Mesendoderm (in vitro differentiated cells): ENCODE measurements at regions not wholly inside any gene's neighbourhood (a gene's known extent, or its start where the extent isn't known, plus 50 kb on each side); places are given as distances from the start of the nearest gene placed in this dataset.

Source experiments
- DNase-seq: peaks from one replicate; pipeline ENCODE4 v3.0.0; 2013
- H2AK5ac ChIP-seq: 2 replicates; pipeline ENCODE4 v1.6.1; 2013; ENCODE audit warnings: low read length, inconsistent platforms
- H2BK120ac ChIP-seq: 2 replicates; pipeline ENCODE4 v1.6.1; 2013; ENCODE audit warnings: low read depth, mild to moderate bottlenecking, low read length, moderate library complexity, mixed read lengths
- H2BK15ac ChIP-seq: replicated peaks from 2 replicates; pipeline ENCODE4 v1.6.1; 2013; ENCODE audit warnings: low read depth, mild to moderate bottlenecking, moderate library complexity
- H2BK5ac ChIP-seq: 2 replicates; pipeline ENCODE4 v1.6.1; 2013; ENCODE audit warnings: low read length, inconsistent platforms
- H3K18ac ChIP-seq: 2 replicates; pipeline ENCODE4 v1.6.1; 2013; ENCODE audit warnings: mild to moderate bottlenecking, low read length, mixed read lengths
- H3K23ac ChIP-seq: one replicate; pipeline ENCODE4 v1.6.1; 2013; ENCODE audit warnings: low read length
- H3K27ac ChIP-seq: 2 replicates; pipeline ENCODE4 v1.5.1; 2013; ENCODE audit warnings: low read depth, mild to moderate bottlenecking, inconsistent platforms, low read length, moderate library complexity
- H3K27me3 ChIP-seq: 2 replicates; pipeline ENCODE4 v1.6.1; 2013; ENCODE audit warnings: low read length, control low read depth, mild to moderate bottlenecking, inconsistent platforms; ENCODE audit not compliant: insufficient read depth, poor library complexity
- H3K36me3 ChIP-seq: 2 replicates; pipeline ENCODE4 v1.6.1; 2013; ENCODE audit warnings: low read length, inconsistent platforms; ENCODE audit not compliant: control insufficient read depth, insufficient read depth
- H3K4ac ChIP-seq: one replicate; pipeline ENCODE4 v1.6.1; 2013; ENCODE audit warnings: low read depth, mild to moderate bottlenecking, low read length, moderate library complexity
- H3K4me1 ChIP-seq: 2 replicates; pipeline ENCODE4 v1.6.1; 2013; ENCODE audit warnings: low read depth, low read length, inconsistent platforms; ENCODE audit not compliant: control insufficient read depth
- H3K4me2 ChIP-seq: 2 replicates; pipeline ENCODE4 v1.6.1; 2013; ENCODE audit warnings: low read length
- H3K4me3 ChIP-seq: 2 replicates; pipeline ENCODE4 v1.5.1; 2013; ENCODE audit warnings: mild to moderate bottlenecking, low read length
- H3K56ac ChIP-seq: one replicate; pipeline ENCODE4 v1.6.1; 2013; ENCODE audit warnings: low read length
- H3K79me1 ChIP-seq: 2 replicates; pipeline ENCODE4 v1.6.1; 2013; ENCODE audit warnings: low read length, inconsistent platforms
- H3K79me2 ChIP-seq: 2 replicates; pipeline ENCODE4 v1.6.1; 2013; ENCODE audit warnings: mild to moderate bottlenecking, low read length; ENCODE audit not compliant: control insufficient read depth, insufficient read depth
- H3K9ac ChIP-seq: 2 replicates; pipeline ENCODE4 v1.6.1; 2013; ENCODE audit warnings: low read length, inconsistent platforms
- H4K5ac ChIP-seq: one replicate; pipeline ENCODE4 v1.6.1; 2013; ENCODE audit warnings: low read length
- H4K8ac ChIP-seq: one replicate; pipeline ENCODE4 v1.6.1; 2013; ENCODE audit warnings: low read depth, mild to moderate bottlenecking, control low read depth, low read length, moderate library complexity
- WGBS: extraction: QIAGEN DNeasy Blood & Tissue Kit; methylation state at CpG from one replicate; pipeline ENCODE4 v1.1.7; 2013; ENCODE audit warnings: low lambda C conversion rate, missing lambda C conversion rate; ENCODE audit not compliant: insufficient coverage; ENCODE audit errors: extremely low coverage; 5-methylcytosine and 5-hydroxymethylcytosine counted together

DNA sequence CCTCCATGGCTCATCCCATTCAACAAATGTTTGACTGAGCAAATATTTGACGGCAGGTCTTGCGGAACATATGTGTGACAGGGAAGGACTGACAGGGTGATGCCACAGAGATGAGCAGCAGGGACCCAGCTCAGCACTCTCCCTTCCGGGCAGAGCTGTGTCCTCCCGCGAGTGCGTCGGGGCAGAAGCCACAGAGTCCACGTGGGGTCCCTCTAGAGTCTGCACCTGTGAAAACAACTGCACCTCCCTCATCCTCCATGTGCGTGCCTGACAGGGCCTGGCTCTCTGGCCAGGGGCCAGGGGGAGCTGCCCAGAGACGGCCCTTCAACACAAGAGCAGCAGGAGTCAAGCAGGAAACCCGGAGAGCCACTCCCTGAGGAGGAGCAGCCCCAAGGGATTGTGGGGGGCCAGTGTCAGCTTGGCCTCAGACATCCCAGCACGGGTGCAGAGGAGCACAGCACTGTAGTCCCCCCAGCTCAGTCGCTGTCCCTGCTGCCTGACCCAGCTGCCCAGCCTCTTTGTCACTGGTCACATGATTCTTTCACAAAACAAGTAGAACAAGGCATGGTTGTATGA, 83.6 kb upstream of the TMEM72 start:
- H3K27me3 ChIP-seq = no peaks in the 10 kb centered on the region
- no peak overlapping the region for H3K56ac ChIP-seq
- H3K27ac ChIP-seq = no peak overlapping the region
- no peak overlapping the region for H3K23ac ChIP-seq
- no CpG with 5 or more reads among the region's 13 CpGs for WGBS
- no peak overlapping the region for H2BK15ac ChIP-seq
- no peak overlapping the region for H2AK5ac ChIP-seq
- H3K36me3 ChIP-seq = no peaks in the 10 kb centered on the region
- no peak overlapping the region for H3K9ac ChIP-seq
- H3K79me2 ChIP-seq = no peaks in the 10 kb centered on the region
- DNase-seq = no peak
- no peak overlapping the region for H2BK5ac ChIP-seq
- H4K8ac ChIP-seq = no peak overlapping the region
- no peak overlapping the region for H3K4ac ChIP-seq
- no peak overlapping the region for H4K5ac ChIP-seq
- H3K18ac ChIP-seq = no peak overlapping the region
- no peaks in the 10 kb centered on the region for H3K79me1 ChIP-seq
- H3K4me3 ChIP-seq = no peak overlapping the region
- H3K4me1 ChIP-seq = no peaks in the 10 kb centered on the region
- H2BK120ac ChIP-seq = no peak overlapping the region
- no peak overlapping the region for H3K4me2 ChIP-seq

DNA sequence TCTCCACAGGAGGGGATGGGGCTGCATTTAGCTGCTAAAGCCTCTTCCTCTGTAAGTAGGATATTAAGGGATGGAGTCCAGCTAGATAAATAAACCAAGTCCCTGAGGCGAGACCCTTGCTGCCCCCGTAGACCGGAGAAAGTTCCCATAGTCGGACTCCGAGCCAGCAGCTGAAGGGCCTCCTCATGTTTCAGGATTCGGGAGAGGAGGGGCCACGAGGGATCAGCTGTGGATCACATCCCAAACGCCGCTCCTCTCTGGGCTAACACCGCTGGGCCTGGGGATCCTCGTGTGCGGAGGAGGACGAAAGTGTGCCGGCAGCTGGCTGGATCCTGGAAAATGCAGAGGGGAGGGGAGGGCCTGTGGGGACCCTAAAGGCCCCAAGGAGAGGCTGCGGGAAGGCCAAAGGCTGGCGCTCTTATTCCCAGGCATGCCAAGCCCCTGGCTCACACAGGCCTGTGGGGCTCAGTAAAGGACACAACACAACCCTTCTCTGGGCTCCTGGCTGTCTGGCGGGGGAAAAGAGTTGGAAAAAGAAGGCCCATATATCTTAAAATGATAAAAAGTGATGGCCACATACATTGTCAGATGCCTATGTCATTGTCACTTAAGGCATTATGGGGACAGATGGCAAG, 82.5 kb upstream of the TMEM72 start:
- no peak overlapping the region for H2AK5ac ChIP-seq
- H2BK5ac ChIP-seq = no peak overlapping the region
- H4K8ac ChIP-seq = no peak overlapping the region
- no peaks in the 10 kb centered on the region for H3K27me3 ChIP-seq
- H3K56ac ChIP-seq = no peak overlapping the region
- H3K4me2 ChIP-seq = no peak overlapping the region
- H3K4ac ChIP-seq = no peak overlapping the region
- no peaks in the 10 kb centered on the region for H3K79me2 ChIP-seq
- no peaks in the 10 kb centered on the region for H3K79me1 ChIP-seq
- H3K4me1 ChIP-seq = no peaks in the 10 kb centered on the region
- H2BK15ac ChIP-seq = no peak overlapping the region
- no peak overlapping the region for H3K4me3 ChIP-seq
- DNase-seq = no peak
- no peak overlapping the region for H4K5ac ChIP-seq
- H3K36me3 ChIP-seq = no peaks in the 10 kb centered on the region
- H2BK120ac ChIP-seq = no peak overlapping the region
- H3K27ac ChIP-seq = no peak overlapping the region
- H3K18ac ChIP-seq = no peak overlapping the region
- WGBS = no CpG with 5 or more reads among the region's 17 CpGs
- H3K23ac ChIP-seq = no peak overlapping the region
- H3K9ac ChIP-seq = no peak overlapping the region

DNA sequence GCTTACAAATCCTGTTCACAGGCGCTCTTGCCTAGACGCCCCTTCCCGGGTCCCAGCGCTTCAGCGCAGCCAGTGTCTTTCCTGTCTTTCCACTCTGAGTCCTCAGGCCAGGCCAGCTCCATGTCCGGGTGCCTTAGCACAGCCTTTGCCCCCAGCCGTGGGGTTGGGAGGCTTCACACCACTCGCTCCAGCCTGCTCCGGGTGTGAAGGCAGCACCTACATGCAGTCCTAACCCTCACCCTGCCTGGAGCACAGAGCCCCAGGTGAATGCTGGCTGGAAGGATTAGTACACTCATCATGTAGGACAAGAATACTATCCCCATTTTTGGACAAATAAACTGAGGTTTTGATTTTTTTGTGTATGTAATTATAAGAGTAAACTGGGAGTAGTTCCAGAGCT, 81.7 kb upstream of the TMEM72 start:
- Histone ChIP-seq H3K18ac (no peak overlapping the region), H2AK5ac (no peak overlapping the region), H3K36me3 (no peaks in the 10 kb centered on the region), H3K56ac (no peak overlapping the region), H2BK15ac (no peak overlapping the region), H3K27ac (no peak overlapping the region), H2BK5ac (no peak overlapping the region), H3K4me3 (no peak overlapping the region), H3K79me2 (no peaks in the 10 kb centered on the region), H4K5ac (no peak overlapping the region), H3K4ac (no peak overlapping the region), H3K27me3 (no peaks in the 10 kb centered on the region), H4K8ac (no peak overlapping the region), H2BK120ac (no peak overlapping the region), H3K9ac (no peak overlapping the region), H3K23ac (no peak overlapping the region), H3K4me2 (no peak overlapping the region), H3K79me1 (no peaks in the 10 kb centered on the region), H3K4me1 (no peaks in the 10 kb centered on the region)
- DNase-seq = no peak
- WGBS = no CpG with 5 or more reads among the region's 9 CpGs

- no CpG with 5 or more reads among the region's 4 CpGs for WGBS
These were observed 81.1 kb upstream of the TMEM72 start for GRCh38 chr10:44830022-44830421.

GRCh38 chr10:44831581-44831980, 79.6 kb upstream of the TMEM72 start:
- Histone ChIP-seq H3K36me3 (no peaks in the 10 kb centered on the region), H4K5ac (no peak overlapping the region), H2BK5ac (no peak overlapping the region), H3K4me1 (no peaks in the 10 kb centered on the region), H4K8ac (no peak overlapping the region), H3K27me3 (no peaks in the 10 kb centered on the region), H2AK5ac (no peak overlapping the region), H3K23ac (no peak overlapping the region), H3K27ac (no peak overlapping the region), H3K4me3 (no peak overlapping the region), H3K4me2 (no peak overlapping the region), H3K9ac (no peak overlapping the region), H3K79me1 (no peaks in the 10 kb centered on the region), H2BK15ac (no peak overlapping the region), H3K4ac (no peak overlapping the region), H3K79me2 (no peaks in the 10 kb centered on the region), H3K18ac (no peak overlapping the region), H2BK120ac (no peak overlapping the region), H3K56ac (no peak overlapping the region)
- WGBS = no CpG with 5 or more reads among the region's 4 CpGs
- no peak for DNase-seq

More at GRCh38 chr10:44830022-44830421, 81.1 kb upstream of the TMEM72 start:
- Histone ChIP-seq H3K9ac (no peak overlapping the region), H2BK15ac (no peak overlapping the region), H3K4me3 (no peak overlapping the region), H2BK120ac (no peak overlapping the region), H3K79me2 (no peaks in the 10 kb centered on the region), H3K18ac (no peak overlapping the region), H4K8ac (no peak overlapping the region), H2AK5ac (no peak overlapping the region), H3K4me2 (no peak overlapping the region), H3K27ac (no peak overlapping the region), H3K23ac (no peak overlapping the region), H2BK5ac (no peak overlapping the region), H3K36me3 (no peaks in the 10 kb centered on the region), H3K79me1 (no peaks in the 10 kb centered on the region), H4K5ac (no peak overlapping the region), H3K27me3 (no peaks in the 10 kb centered on the region), H3K4me1 (no peaks in the 10 kb centered on the region), H3K4ac (no peak overlapping the region), H3K56ac (no peak overlapping the region)
- no peak for DNase-seq
